CD14-positive monocyte (primary cell): ENCODE measurements at regions not wholly inside any gene's neighbourhood (a gene's known extent, or its start where the extent isn't known, plus 50 kb on each side); places are given as distances from the start of the nearest gene placed in this dataset.

Experiments
- DNase-seq, 3 donors: peaks; one replicate each; pipeline ENCODE4 v3.0.0-alpha.2; 2011 to 2022
- H2AFZ ChIP-seq: 2 replicates; pipeline ENCODE4 v1.6.0; 2012; ENCODE audit warnings: mild to moderate bottlenecking, low read depth, low read length, inconsistent platforms; ENCODE audit not compliant: insufficient read depth, poor library complexity, severe bottlenecking
- H3K27ac ChIP-seq, 2 donors: 1 replicate in 1 of 2; 2 replicates in 1 of 2; pipeline ENCODE4 v1.5.1; 2012 to 2013; ENCODE audit warnings: low read length in 2 of 2, control low read depth in 1 of 2, inconsistent platforms in 1 of 2, low read depth in 1 of 2, mild to moderate bottlenecking in 1 of 2
- H3K27me3 ChIP-seq, 2 donors: one replicate each; pipeline versions ENCODE4 v1.6.0 to v1.6.1; 2011 to 2013; ENCODE audit warnings: low read length in 2 of 2; ENCODE audit not compliant: control insufficient read depth in 2 of 2, insufficient read depth in 2 of 2
- H3K36me3 ChIP-seq, 2 donors: replicated peaks in 1 of 2; 1 replicate in 1 of 2; 2 replicates in 1 of 2; pipeline versions ENCODE4 v1.5.1 to v1.6.1; 2012 to 2013; ENCODE audit warnings: low read length in 2 of 2, control low read depth in 1 of 2, inconsistent platforms in 1 of 2, mild to moderate bottlenecking in 1 of 2; ENCODE audit not compliant: insufficient read depth in 2 of 2, control insufficient read depth in 1 of 2
- H3K4me1 ChIP-seq, 2 donors: 1 replicate in 1 of 2; 2 replicates in 1 of 2; pipeline versions ENCODE4 v1.5.1 to v1.6.1; 2012 to 2013; ENCODE audit warnings: low read length in 2 of 2, control low read depth in 1 of 2, inconsistent platforms in 1 of 2, mild to moderate bottlenecking in 1 of 2, moderate library complexity in 1 of 2; ENCODE audit not compliant: insufficient read depth in 2 of 2, control insufficient read depth in 1 of 2
- H3K4me2 ChIP-seq: replicated peaks from 2 replicates; pipeline ENCODE3; 2012; ENCODE audit warnings: low read length, moderate library complexity, mild to moderate bottlenecking; ENCODE audit not compliant: poor library complexity, severe bottlenecking; ENCODE audit errors: extremely low read depth
- H3K4me3 ChIP-seq, 3 experiments: fragments of 200-600 bp in 1 of 3; sonication (generic) in 1 of 3; replicated peaks in 1 of 3; 1 replicate in 2 of 3; 2 replicates in 1 of 3; pipeline ENCODE4 v1.5.1; 2011 to 2013; ENCODE audit warnings: low read length in 3 of 3, mild to moderate bottlenecking in 3 of 3, control low read depth in 2 of 3, low read depth in 2 of 3, inconsistent platforms in 1 of 3, moderate library complexity in 1 of 3
- H3K79me2 ChIP-seq: 2 replicates; pipeline ENCODE4 v1.6.0; 2012; ENCODE audit warnings: mild to moderate bottlenecking, control low read depth, inconsistent platforms, low read length, moderate library complexity; ENCODE audit not compliant: insufficient read depth
- H3K9ac ChIP-seq: 2 replicates; pipeline ENCODE4 v1.6.0; 2017; ENCODE audit warnings: low read length, mild to moderate bottlenecking; ENCODE audit not compliant: insufficient read depth, poor library complexity, severe bottlenecking
- H3K9me3 ChIP-seq, 2 donors: replicated peaks in 1 of 2; 1 replicate in 1 of 2; 2 replicates in 1 of 2; pipeline versions ENCODE4 v1.5.1 to v1.6.1; 2012 to 2013; ENCODE audit warnings: low read length in 2 of 2, control low read depth in 1 of 2; ENCODE audit not compliant: control insufficient read depth in 1 of 2, insufficient read depth in 1 of 2
- H4K20me1 ChIP-seq: 2 replicates; pipeline ENCODE4 v1.6.0; 2012; ENCODE audit warnings: mild to moderate bottlenecking, low read length, control low read depth, moderate library complexity; ENCODE audit not compliant: insufficient read depth
- H3K27ac Mint-ChIP-seq, 7 donors: one replicate each; pipeline ENCODE4 v1.8.0; 2020; ENCODE audit warnings: mild to moderate bottlenecking in 7 of 7, mixed read lengths in 7 of 7, moderate library complexity in 6 of 7, inconsistent platforms in 2 of 7
- H3K27me3 Mint-ChIP-seq, 3 donors: one replicate each; pipeline ENCODE4 v1.8.0; 2021 to 2022; ENCODE audit warnings: low read depth in 3 of 3, mild to moderate bottlenecking in 3 of 3, mixed read lengths in 3 of 3, moderate library complexity in 3 of 3, inconsistent platforms in 1 of 3
- H3K36me3 Mint-ChIP-seq, 2 donors: one replicate each; pipeline ENCODE4 v1.8.0; 2020; ENCODE audit warnings: mixed read lengths in 2 of 2, inconsistent platforms in 1 of 2, mild to moderate bottlenecking in 1 of 2
- H3K4me1 Mint-ChIP-seq: one replicate; pipeline ENCODE4 v1.8.0; 2020; ENCODE audit warnings: mild to moderate bottlenecking, mixed read lengths
- H3K4me3 Mint-ChIP-seq, 2 donors: one replicate each; pipeline ENCODE4 v1.8.0; 2020; ENCODE audit warnings: mild to moderate bottlenecking in 2 of 2, mixed read lengths in 2 of 2, moderate library complexity in 1 of 2
- H3K9me3 Mint-ChIP-seq, 7 donors: one replicate each; pipeline ENCODE4 v1.8.0; 2020 to 2022; ENCODE audit warnings: mixed read lengths in 7 of 7, mild to moderate bottlenecking in 6 of 7, moderate library complexity in 6 of 7, inconsistent platforms in 2 of 7
- WGBS: methylation state at CpG from one replicate; pipeline ENCODE4 v1.1.5; 2013; ENCODE audit warnings: missing lambda C conversion rate; ENCODE audit not compliant: insufficient coverage; 5-methylcytosine and 5-hydroxymethylcytosine counted together
- intact Hi-C, 2 donors: fragments of 100-400 bp; cut with micrococcal nuclease; formaldehyde crosslinking; loops; one replicate each; pipeline versions ENCODE4 v1.15.0 to v1.15.1; 2023
- TF ChIP-seq, protein P1 (sequence below): fragments of 200-600 bp; IDR thresholded peaks from one replicate; pipeline ENCODE4 v1.8.0; 2022; ENCODE audit warnings: antibody characterized with exemption, mild to moderate bottlenecking

DNA sequence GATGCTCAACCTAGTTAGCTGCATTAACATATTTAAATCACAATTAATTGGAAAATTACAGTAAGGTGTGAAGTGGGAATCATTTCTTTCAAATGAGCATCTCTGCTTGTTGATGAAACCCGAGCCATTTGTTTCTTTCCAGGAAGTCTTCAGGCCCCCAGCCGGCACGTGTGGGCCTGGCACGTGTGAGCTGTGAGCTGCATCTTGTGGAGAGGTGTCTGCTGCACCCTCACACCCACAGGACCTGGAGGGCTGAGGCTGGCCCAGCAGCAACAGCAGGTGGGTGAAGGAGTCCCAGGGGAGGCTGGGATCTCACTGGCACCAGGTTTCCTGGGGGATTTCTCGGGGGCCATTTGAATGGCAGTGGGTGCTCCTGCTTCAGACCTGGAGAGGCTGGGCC is 372.5 kb upstream of the MKI67 start:
- Mint-ChIP-seq H3K4me3 (no peak overlapping the region), H3K9me3 (peaks cover 0 to 3% (median 0%) of the 10 kb centered on the region in 7 donors), H3K27ac (no peak overlapping the region), H3K27me3 (peaks cover 0 to 3% (median 2%) of the 10 kb centered on the region in 3 donors), H3K36me3 (no peaks in the 10 kb centered on the region), H3K4me1 (no peaks in the 10 kb centered on the region)
- Histone ChIP-seq H3K9me3 (no peaks in the 10 kb centered on the region), H3K79me2 (no peaks in the 10 kb centered on the region), H3K4me2 (no peak overlapping the region), H3K4me3 (no peak overlapping the region), H2AFZ (no peak overlapping the region), H3K4me1 (no peaks in the 10 kb centered on the region), H4K20me1 (no peaks in the 10 kb centered on the region), H3K36me3 (no peaks in the 10 kb centered on the region), H3K9ac (no peak overlapping the region), H3K27me3 (no peaks in the 10 kb centered on the region), H3K27ac (no peak overlapping the region)
- DNase-seq, result no peak
- WGBS, result 95% methylated on average over 5 of the region's 5 CpGs
- intact Hi-C loops, result no loop called here
- TF ChIP-seq, protein P1, sequence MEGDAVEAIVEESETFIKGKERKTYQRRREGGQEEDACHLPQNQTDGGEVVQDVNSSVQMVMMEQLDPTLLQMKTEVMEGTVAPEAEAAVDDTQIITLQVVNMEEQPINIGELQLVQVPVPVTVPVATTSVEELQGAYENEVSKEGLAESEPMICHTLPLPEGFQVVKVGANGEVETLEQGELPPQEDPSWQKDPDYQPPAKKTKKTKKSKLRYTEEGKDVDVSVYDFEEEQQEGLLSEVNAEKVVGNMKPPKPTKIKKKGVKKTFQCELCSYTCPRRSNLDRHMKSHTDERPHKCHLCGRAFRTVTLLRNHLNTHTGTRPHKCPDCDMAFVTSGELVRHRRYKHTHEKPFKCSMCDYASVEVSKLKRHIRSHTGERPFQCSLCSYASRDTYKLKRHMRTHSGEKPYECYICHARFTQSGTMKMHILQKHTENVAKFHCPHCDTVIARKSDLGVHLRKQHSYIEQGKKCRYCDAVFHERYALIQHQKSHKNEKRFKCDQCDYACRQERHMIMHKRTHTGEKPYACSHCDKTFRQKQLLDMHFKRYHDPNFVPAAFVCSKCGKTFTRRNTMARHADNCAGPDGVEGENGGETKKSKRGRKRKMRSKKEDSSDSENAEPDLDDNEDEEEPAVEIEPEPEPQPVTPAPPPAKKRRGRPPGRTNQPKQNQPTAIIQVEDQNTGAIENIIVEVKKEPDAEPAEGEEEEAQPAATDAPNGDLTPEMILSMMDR, result no peak

DNA sequence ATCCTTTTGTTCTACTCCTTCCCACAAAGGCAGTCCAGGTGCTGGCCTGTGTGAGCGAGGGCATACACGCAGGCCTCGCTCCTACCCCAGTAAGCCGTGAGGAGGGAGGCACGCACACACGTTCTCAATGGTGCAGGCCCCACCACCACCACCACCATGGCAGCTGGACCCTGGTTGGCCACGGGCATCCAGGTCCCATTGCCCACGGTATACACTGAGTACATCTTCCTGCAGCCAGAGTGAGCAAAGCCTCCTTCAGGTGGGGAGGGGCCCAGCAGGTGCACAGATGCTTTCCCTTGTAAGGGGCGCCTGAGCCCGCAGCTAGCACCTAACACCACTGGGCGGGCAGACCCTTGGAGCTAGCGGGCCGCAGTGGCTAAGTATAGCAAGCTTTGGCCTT is 373.3 kb upstream of the MKI67 start:
- Histone ChIP-seq H2AFZ (no peak overlapping the region), H3K9me3 (no peaks in the 10 kb centered on the region), H3K27me3 (no peaks in the 10 kb centered on the region), H4K20me1 (no peaks in the 10 kb centered on the region), H3K9ac (no peak overlapping the region), H3K4me3 (no peak overlapping the region), H3K27ac (no peak overlapping the region), H3K36me3 (no peaks in the 10 kb centered on the region), H3K79me2 (no peaks in the 10 kb centered on the region), H3K4me2 (no peak overlapping the region), H3K4me1 (no peaks in the 10 kb centered on the region)
- Mint-ChIP-seq H3K27ac (no peak overlapping the region), H3K4me1 (no peaks in the 10 kb centered on the region), H3K9me3 (peaks cover 0 to 3% (median 0%) of the 10 kb centered on the region in 7 donors), H3K27me3 (peaks cover 1 to 3% (median 2%) of the 10 kb centered on the region in 3 donors), H3K4me3 (no peak overlapping the region), H3K36me3 (no peaks in the 10 kb centered on the region)
- 91% methylated on average over 13 of the region's 13 CpGs for WGBS
- intact Hi-C loops, result no loop called here
- no peak for DNase-seq
- TF ChIP-seq, protein P1, result no peak
